ENCODE measurements at regions not wholly inside any gene's neighbourhood (a gene's known extent, or its start where the extent isn't known, plus 50 kb on each side); places are given as distances from the start of the nearest gene placed in this dataset.

GRCh38 chr2:151083856-151084795, 177.5 kb downstream of the RBM43 start:
- TF ChIP-seq CTCF (IDR thresholded peaks at IDR 0.05): no peak
- intact Hi-C loops (cut with DNase I): no loop called here
- Histone ChIP-seq H3K9me3 (no peaks in the 10 kb centered on the region), H3K36me3 (no peaks in the 10 kb centered on the region), H3K4me3 (no peak overlapping the region), H3K27ac (no peak overlapping the region), H3K27me3 (no peaks in the 10 kb centered on the region), H3K4me1 (peaks cover 0 to 23% (median 0%) of the 10 kb centered on the region in 9 donors)
- DNase-seq: no peak
- WGBS, 2 donors: 62 to 75% methylated on average over 7 of the region's 7 CpGs
- no peak for ATAC-seq

GRCh38 chr2:151078889-151079288, 182.8 kb downstream of the RBM43 start:
- ATAC-seq: no peak
- intact Hi-C loops (cut with DNase I): no loop called here

GRCh38 chr2:151071906-151072305, 189.8 kb downstream of the RBM43 start:
- no peak for DNase-seq
- no peak overlapping the region for H3K4me3 ChIP-seq
- intact Hi-C loops (cut with DNase I): no loop called here
- peaks cover 0 to 15% (median 0%) of the 10 kb centered on the region in 11 donors for H3K9me3 ChIP-seq
- no peaks in the 10 kb centered on the region for H3K4me1 ChIP-seq
- WGBS, 2 donors: 72 to 83% methylated on average over 1 of the region's 1 CpG
- no peak overlapping the region for H3K27ac ChIP-seq
- no peak for TF ChIP-seq CTCF (IDR thresholded peaks at IDR 0.05)
- H3K36me3 ChIP-seq: no peaks in the 10 kb centered on the region
- no peak for ATAC-seq
- peaks cover 0 to 4% (median 0%) of the 10 kb centered on the region in 7 donors for H3K27me3 ChIP-seq

More at GRCh38 chr2:151078889-151079288, 182.8 kb downstream of the RBM43 start:
- Histone ChIP-seq H3K27me3 (no peaks in the 10 kb centered on the region), H3K9me3 (peaks cover 0 to 27% (median 0%) of the 10 kb centered on the region in 11 donors), H3K4me1 (peaks cover 0 to 7% (median 0%) of the 10 kb centered on the region in 9 donors), H3K36me3 (no peaks in the 10 kb centered on the region), H3K4me3 (no peak overlapping the region), H3K27ac (no peak overlapping the region)
- no peak for TF ChIP-seq CTCF (IDR thresholded peaks at IDR 0.05)
- DNase-seq: no peak

GRCh38 chr2:151071382-151071781, 190.3 kb downstream of the RBM43 start:
- ATAC-seq: no peak
- no peak for DNase-seq
- Histone ChIP-seq H3K27me3 (peaks cover 0 to 4% (median 0%) of the 10 kb centered on the region in 7 donors), H3K36me3 (no peaks in the 10 kb centered on the region), H3K4me3 (no peak overlapping the region), H3K9me3 (peaks cover 0 to 15% (median 0%) of the 10 kb centered on the region in 11 donors), H3K4me1 (no peaks in the 10 kb centered on the region), H3K27ac (no peak overlapping the region)
- peak in 6 of 9 donors; percentile 24 to 31 (median 26) for TF ChIP-seq CTCF (IDR thresholded peaks at IDR 0.05)
- 30 to 43% methylated on average over 2 of the region's 2 CpGs for WGBS, 2 donors
- intact Hi-C loops (cut with DNase I): no loop called here

All from heart right ventricle (tissue), 16 donors.